K562 (cell line): ENCODE measurements at regions not wholly inside any gene's neighbourhood (a gene's known extent, or its start where the extent isn't known, plus 50 kb on each side); places are given as distances from the start of the nearest gene placed in this dataset.

Source experiments
- ATAC-seq: fragments of 200-7000 bp; cut with Tn5 transposase; 3 replicates; pipeline ENCODE4 v1.9.1; 2020; ENCODE audit warnings: moderate library complexity
- BruUV-seq: library from RNA; stranded (reverse); fragments of 400-500 nt; replicated peaks from 2 replicates; lab custom pipeline; 2021; lab: Mats Ljungman, UMichigan
- CTCF ChIA-PET: fragments of 300-600 bp; formaldehyde crosslinking; extraction: SDS; loops from one replicate; lab custom pipeline; 2021; ENCODE audit warnings: low intra/inter-chr PET ratio; lab: Yijun Ruan, JAX
- POLR2A ChIA-PET: fragments of 300-600, 350-650 bp; sonication (Branson Sonifier 250); formaldehyde crosslinking; extraction: SDS; loops from one replicate; lab custom pipeline; 2021; ENCODE audit warnings: antibody characterized with exemption, inconsistent platforms; lab: Yijun Ruan, JAX
- DNase-seq, 4 experiments: peaks; one replicate each; pipeline versions ENCODE4 v3.0.0 to v3.0.0-alpha.2; 2011 to 2018; ENCODE audit warnings: low spot score in 3 of 4, mixed read lengths in 3 of 4; ENCODE audit errors: extremely low read depth in 1 of 4
- FAIRE-seq: peaks from 2 replicates; lab custom pipeline; 2011; peaks lifted over from hg19 to GRCh38; lab: Jason Lieb, UNC
- H2AFZ ChIP-seq: 2 replicates; pipeline ENCODE4 v1.6.0; 2011; ENCODE audit warnings: low read depth, low read length, control low read depth, inconsistent platforms
- H3K27ac ChIP-seq: fragments of 200-600 bp; 3 replicates; pipeline ENCODE4 v1.8.0; 2011; ENCODE audit warnings: low read depth, mild to moderate bottlenecking, control low read depth, inconsistent platforms, low read length, moderate library complexity, mixed read lengths; ENCODE audit errors: extremely low read depth
- H3K27me3 ChIP-seq, 2 experiments: fragments of 300-600 bp in 1 of 2; 2 replicates in 1 of 2; 3 replicates in 1 of 2; pipeline versions ENCODE4 v1.6.0 to v1.8.0; 2011; ENCODE audit warnings: inconsistent platforms in 2 of 2, low read length in 2 of 2, mild to moderate bottlenecking in 1 of 2, mixed read lengths in 1 of 2, moderate library complexity in 1 of 2; ENCODE audit not compliant: control insufficient read depth in 2 of 2, insufficient read depth in 2 of 2
- H3K36me3 ChIP-seq: fragments of 300-600 bp; 3 replicates; pipeline ENCODE4 v1.8.0; 2011; ENCODE audit warnings: mild to moderate bottlenecking, low read length, inconsistent platforms; ENCODE audit not compliant: control insufficient read depth, insufficient read depth
- H3K4me1 ChIP-seq, 2 experiments: fragments of 200-600 bp in 1 of 2; replicated peaks in 1 of 2; 2 replicates in 1 of 2; 3 replicates in 1 of 2; pipeline versions ENCODE4 v1.5.1 to v1.8.0; 2011; ENCODE audit warnings: inconsistent platforms in 2 of 2, low read length in 2 of 2, mild to moderate bottlenecking in 1 of 2, mixed read lengths in 1 of 2, moderate library complexity in 1 of 2; ENCODE audit not compliant: control insufficient read depth in 2 of 2, insufficient read depth in 2 of 2
- H3K4me2 ChIP-seq: 2 replicates; pipeline ENCODE4 v1.6.1; 2011; ENCODE audit warnings: low read length, control low read depth, inconsistent platforms, mixed read lengths; ENCODE audit not compliant: insufficient read depth
- H3K4me3 ChIP-seq: fragments of 200-600 bp; sonication (generic), shearing (Covaris generic); 2 replicates; pipeline ENCODE4 v1.5.1; 2016; ENCODE audit warnings: control low read depth, inconsistent platforms
- H3K79me2 ChIP-seq: fragments of 200-600 bp; 3 replicates; pipeline ENCODE4 v1.8.0; 2011; ENCODE audit warnings: low read length, inconsistent platforms; ENCODE audit not compliant: control insufficient read depth, insufficient read depth
- H3K9ac ChIP-seq, 2 experiments: 2 replicates each; pipeline versions ENCODE4 v1.6.0 to v1.6.1; 2011; ENCODE audit warnings: low read depth in 2 of 2, low read length in 2 of 2, control low read depth in 1 of 2, inconsistent platforms in 1 of 2, mild to moderate bottlenecking in 1 of 2, mixed read lengths in 1 of 2; ENCODE audit not compliant: insufficient read depth in 1 of 2
- H3K9me1 ChIP-seq: one replicate; pipeline ENCODE4 v1.6.0; 2011; ENCODE audit warnings: inconsistent platforms, mild to moderate bottlenecking, low read length, moderate library complexity; ENCODE audit not compliant: control insufficient read depth, insufficient read depth
- H3K9me3 ChIP-seq: replicated peaks from 2 replicates; pipeline ENCODE4 v1.5.1; 2011; ENCODE audit warnings: low read depth, low read length, inconsistent platforms; ENCODE audit not compliant: control insufficient read depth, insufficient read depth
- H4K20me1 ChIP-seq: replicated peaks from 2 replicates; pipeline ENCODE4 v1.6.1; 2011; ENCODE audit warnings: low read length, inconsistent platforms, mixed read lengths; ENCODE audit not compliant: control insufficient read depth, insufficient read depth
- HCFC1 ChIP-seq: IDR thresholded peaks from 2 replicates; pipeline ENCODE4 v1.6.1; 2012; ENCODE audit warnings: low read depth, low read length, improper control_type of control experiment
- MYBL2 ChIP-seq, 2 experiments: fragments of 450-650 bp in 1 of 2; sonication (generic) in 1 of 2; formaldehyde crosslinking in 1 of 2; IDR thresholded peaks; 2 replicates each; pipeline versions ENCODE4 v1.6.1 to v1.8.1; 2017 to 2022; ENCODE audit warnings: borderline replicate concordance in 1 of 2, inconsistent platforms in 1 of 2, low read depth in 1 of 2, mild to moderate bottlenecking in 1 of 2, missing genetic modification reagents in 1 of 2, moderate library complexity in 1 of 2
- POLR3A ChIP-seq: IDR thresholded peaks from 2 replicates; pipeline ENCODE4 v1.6.1; 2011; ENCODE audit warnings: borderline replicate concordance, mild to moderate bottlenecking, moderate library complexity; ENCODE audit not compliant: insufficient read length, insufficient read depth; ENCODE audit errors: extremely low read depth
- RBM39 ChIP-seq: fragments of 200-400 bp; formaldehyde crosslinking; optimal IDR thresholded peaks from 2 replicates; pipeline ENCODE3; 2018; ENCODE audit warnings: low read depth, low read length
- TEAD2 ChIP-seq: fragments of 450-650 bp; IDR thresholded peaks from 2 replicates; pipeline ENCODE4 v1.6.1; 2016; ENCODE audit warnings: missing genetic modification characterization, control low read depth, missing compliant biosample characterization
- TRIM28 ChIP-seq: fragments of 450-650 bp; IDR thresholded peaks from 2 replicates; pipeline ENCODE4 v1.6.1; 2017
- TSC22D4 ChIP-seq: fragments of 450-650 bp; IDR thresholded peaks from 2 replicates; pipeline ENCODE4 v1.6.1; 2016; ENCODE audit warnings: missing genetic modification characterization, missing biosample characterization, control low read depth
- WHSC1 ChIP-seq: IDR thresholded peaks from one replicate; pipeline ENCODE4 v1.6.1; 2012; ENCODE audit warnings: low read length, control low read depth, inconsistent platforms
- ZNF175 ChIP-seq: fragments of 200-800 bp; sonication (Bioruptor generic); IDR thresholded peaks from 2 replicates; pipeline ENCODE4 v1.6.1; 2016; ENCODE audit warnings: low read depth, mild to moderate bottlenecking, missing genetic modification characterization, missing compliant biosample characterization
- in situ Hi-C: fragments of 300-500 bp; cut with MboI; formaldehyde crosslinking; loops from 4 replicates; pipeline ENCODE4 v1.15.0; 2018; ENCODE audit warnings: inconsistent platforms, mixed read lengths
- intact Hi-C: fragments of 100-400 bp; cut with micrococcal nuclease; formaldehyde crosslinking; loops from 2 replicates; pipeline ENCODE4 v1.14.2; 2022
- TF ChIP-seq, protein P1 (sequence below): fragments of 450-650 bp; IDR thresholded peaks from 2 replicates; pipeline ENCODE4 v1.6.1; 2017; ENCODE audit warnings: antibody characterized with exemption, mild to moderate bottlenecking
- TF ChIP-seq, protein P2 (sequence below): fragments of 250-450 bp; sonication (Bioruptor Pico); IDR thresholded peaks from 2 replicates; pipeline ENCODE4 v1.4.0; 2020; ENCODE audit warnings: mild to moderate bottlenecking, moderate library complexity
- TF ChIP-seq, protein P3 (sequence below): IDR thresholded peaks from 2 replicates; pipeline ENCODE4 v1.6.1; 2012; ENCODE audit warnings: low read depth, low read length, improper control_type of control experiment, borderline replicate concordance

DNA sequence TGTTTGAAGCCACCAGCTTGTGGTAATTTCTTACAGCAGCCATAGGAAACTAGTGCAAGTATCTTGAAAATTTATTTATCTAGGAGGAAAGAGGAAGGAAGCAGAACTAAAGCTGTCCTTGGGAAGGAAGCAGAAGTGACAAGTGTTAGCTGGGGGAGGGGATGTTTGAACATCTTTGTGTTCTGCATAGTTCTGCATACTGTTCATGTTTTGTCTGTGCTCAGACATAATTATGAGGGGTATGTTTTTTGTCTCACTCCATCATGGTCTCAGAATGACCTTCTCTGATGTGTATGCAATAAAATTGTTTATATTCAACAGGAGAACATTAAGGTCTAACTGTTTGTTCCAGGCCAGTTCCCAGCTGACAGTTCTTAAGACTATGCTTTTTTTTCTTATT is 606.5 kb downstream of the GALC start:
- DNase-seq = no peak
- CTCF ChIA-PET = no interaction called here
- TF ChIP-seq WHSC1 = no peak
- TF ChIP-seq, protein P1, sequence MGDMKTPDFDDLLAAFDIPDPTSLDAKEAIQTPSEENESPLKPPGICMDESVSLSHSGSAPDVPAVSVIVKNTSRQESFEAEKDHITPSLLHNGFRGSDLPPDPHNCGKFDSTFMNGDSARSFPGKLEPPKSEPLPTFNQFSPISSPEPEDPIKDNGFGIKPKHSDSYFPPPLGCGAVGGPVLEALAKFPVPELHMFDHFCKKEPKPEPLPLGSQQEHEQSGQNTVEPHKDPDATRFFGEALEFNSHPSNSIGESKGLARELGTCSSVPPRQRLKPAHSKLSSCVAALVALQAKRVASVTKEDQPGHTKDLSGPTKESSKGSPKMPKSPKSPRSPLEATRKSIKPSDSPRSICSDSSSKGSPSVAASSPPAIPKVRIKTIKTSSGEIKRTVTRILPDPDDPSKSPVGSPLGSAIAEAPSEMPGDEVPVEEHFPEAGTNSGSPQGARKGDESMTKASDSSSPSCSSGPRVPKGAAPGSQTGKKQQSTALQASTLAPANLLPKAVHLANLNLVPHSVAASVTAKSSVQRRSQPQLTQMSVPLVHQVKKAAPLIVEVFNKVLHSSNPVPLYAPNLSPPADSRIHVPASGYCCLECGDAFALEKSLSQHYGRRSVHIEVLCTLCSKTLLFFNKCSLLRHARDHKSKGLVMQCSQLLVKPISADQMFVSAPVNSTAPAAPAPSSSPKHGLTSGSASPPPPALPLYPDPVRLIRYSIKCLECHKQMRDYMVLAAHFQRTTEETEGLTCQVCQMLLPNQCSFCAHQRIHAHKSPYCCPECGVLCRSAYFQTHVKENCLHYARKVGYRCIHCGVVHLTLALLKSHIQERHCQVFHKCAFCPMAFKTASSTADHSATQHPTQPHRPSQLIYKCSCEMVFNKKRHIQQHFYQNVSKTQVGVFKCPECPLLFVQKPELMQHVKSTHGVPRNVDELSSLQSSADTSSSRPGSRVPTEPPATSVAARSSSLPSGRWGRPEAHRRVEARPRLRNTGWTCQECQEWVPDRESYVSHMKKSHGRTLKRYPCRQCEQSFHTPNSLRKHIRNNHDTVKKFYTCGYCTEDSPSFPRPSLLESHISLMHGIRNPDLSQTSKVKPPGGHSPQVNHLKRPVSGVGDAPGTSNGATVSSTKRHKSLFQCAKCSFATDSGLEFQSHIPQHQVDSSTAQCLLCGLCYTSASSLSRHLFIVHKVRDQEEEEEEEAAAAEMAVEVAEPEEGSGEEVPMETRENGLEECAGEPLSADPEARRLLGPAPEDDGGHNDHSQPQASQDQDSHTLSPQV = no peak
- TF ChIP-seq MYBL2 (IDR thresholded peaks at IDR 0.05; ENCODE audit: low read depth) = no peak
- TF ChIP-seq MYBL2 (CRISPR knock-in tag; IDR thresholded peaks at IDR 0.05; ENCODE audit: borderline replicate concordance) = no peak
- TF ChIP-seq TRIM28 = no peak
- TF ChIP-seq, protein P2, sequence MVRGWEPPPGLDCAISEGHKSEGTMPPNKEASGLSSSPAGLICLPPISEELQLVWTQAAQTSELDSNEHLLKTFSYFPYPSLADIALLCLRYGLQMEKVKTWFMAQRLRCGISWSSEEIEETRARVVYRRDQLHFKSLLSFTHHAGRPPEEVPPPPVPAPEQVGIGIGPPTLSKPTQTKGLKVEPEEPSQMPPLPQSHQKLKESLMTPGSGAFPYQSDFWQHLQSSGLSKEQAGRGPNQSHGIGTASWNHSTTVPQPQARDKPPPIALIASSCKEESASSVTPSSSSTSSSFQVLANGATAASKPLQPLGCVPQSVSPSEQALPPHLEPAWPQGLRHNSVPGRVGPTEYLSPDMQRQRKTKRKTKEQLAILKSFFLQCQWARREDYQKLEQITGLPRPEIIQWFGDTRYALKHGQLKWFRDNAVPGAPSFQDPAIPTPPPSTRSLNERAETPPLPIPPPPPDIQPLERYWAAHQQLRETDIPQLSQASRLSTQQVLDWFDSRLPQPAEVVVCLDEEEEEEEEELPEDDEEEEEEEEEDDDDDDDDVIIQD (CRISPR knock-in tag) = no peak
- no peak for TF ChIP-seq TEAD2 (tag)
- no peak for TF ChIP-seq TSC22D4 (tag)
- TF ChIP-seq ZNF175 = no peak
- TF ChIP-seq, protein P3, sequence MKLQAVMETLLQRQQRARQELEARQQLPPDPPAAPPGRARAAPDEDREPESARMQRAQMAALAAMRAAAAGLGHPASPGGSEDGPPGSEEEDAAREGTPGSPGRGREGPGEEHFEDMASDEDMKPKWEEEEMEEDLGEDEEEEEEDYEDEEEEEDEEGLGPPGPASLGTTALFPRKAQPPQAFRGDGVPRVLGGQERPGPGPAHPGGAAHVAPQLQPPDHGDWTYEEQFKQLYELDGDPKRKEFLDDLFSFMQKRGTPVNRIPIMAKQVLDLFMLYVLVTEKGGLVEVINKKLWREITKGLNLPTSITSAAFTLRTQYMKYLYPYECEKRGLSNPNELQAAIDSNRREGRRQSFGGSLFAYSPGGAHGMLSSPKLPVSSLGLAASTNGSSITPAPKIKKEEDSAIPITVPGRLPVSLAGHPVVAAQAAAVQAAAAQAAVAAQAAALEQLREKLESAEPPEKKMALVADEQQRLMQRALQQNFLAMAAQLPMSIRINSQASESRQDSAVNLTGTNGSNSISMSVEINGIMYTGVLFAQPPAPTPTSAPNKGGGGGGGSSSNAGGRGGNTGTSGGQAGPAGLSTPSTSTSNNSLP = no peak
- TF ChIP-seq HCFC1 = no peak
- TF ChIP-seq RBM39 = no peak
- no peak for TF ChIP-seq POLR3A
- TF ChIP-seq, all 486 proteins: peak for 0
- Histone ChIP-seq H3K36me3 (no peaks in the 10 kb centered on the region), H3K4me2 (no peak overlapping the region), H4K20me1 (no peaks in the 10 kb centered on the region), H3K4me1 (no peaks in the 10 kb centered on the region), H3K79me2 (no peaks in the 10 kb centered on the region), H3K4me3 (no peak overlapping the region), H3K27me3 (no peaks in the 10 kb centered on the region), H3K9me1 (no peaks in the 10 kb centered on the region), H3K27ac (no peak overlapping the region), H2AFZ (no peak overlapping the region), H3K9me3 (no peaks in the 10 kb centered on the region), H3K9ac (no peak overlapping the region)
- intact Hi-C loops = no loop called here
- no TSS peak for BruUV-seq
- in situ Hi-C loops = no loop called here
- FAIRE-seq (no peak), ATAC-seq (no peak)
- POLR2A ChIA-PET = no interaction called here
